GM19397 (cell line): ENCODE measurements at regions not wholly inside any gene's neighbourhood (a gene's known extent, or its start where the extent isn't known, plus 50 kb on each side); places are given as distances from the start of the nearest gene placed in this dataset.
"Not testable (repeated sequence)": the region's sequence is repeated elsewhere in the genome, so short reads cannot be mapped to it uniquely, and the experiment has no call there.

ENCODE experiments used
- ATAC-seq: cut with Tn5 transposase; IDR thresholded peaks from one replicate; pipeline ENCODE4 v1.9.1; 2021; ENCODE audit warnings: mild to moderate bottlenecking, moderate library complexity; ENCODE audit not compliant: unreplicated experiment

DNA sequence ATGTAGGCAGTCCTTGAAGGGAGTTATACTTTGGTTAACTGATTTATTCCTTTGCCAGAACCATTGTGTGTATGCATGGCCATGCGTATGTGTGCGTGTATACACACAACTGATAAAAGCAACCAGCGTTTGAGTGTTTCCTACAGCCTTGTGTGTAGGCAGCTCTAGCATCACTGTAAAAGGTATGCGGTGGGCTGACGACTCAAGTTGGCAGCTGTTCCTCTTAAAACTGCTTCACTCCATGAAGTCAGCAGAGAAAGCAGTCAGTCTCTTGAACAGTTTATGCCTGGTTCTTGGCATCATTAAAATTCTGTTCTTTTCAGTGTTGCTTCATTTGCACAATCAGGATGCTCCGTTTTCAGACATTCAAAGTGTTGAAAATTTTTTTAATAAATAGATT is 103.5 kb upstream of the FRMPD4 start:
- no peak for ATAC-seq

DNA sequence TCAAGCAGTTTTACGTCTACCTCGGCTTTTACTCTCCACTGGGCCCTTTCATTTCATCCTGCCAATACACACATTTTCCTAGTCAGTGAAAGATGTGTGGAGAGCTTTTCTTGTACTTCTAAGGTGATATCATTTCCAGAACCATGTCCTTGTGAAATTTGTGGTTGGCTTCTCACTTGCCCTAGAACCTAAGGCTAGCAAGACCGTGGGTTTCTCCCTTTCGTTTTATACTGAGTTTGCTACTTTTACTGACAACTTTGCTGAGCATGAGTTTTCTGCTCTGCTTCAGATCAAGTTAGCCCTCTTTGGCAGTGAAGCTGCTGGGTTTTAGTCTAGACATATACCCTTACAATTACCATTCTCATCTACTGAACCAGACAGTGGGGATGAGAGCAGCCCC is 95.7 kb upstream of the FRMPD4 start:
- no peak for ATAC-seq

DNA sequence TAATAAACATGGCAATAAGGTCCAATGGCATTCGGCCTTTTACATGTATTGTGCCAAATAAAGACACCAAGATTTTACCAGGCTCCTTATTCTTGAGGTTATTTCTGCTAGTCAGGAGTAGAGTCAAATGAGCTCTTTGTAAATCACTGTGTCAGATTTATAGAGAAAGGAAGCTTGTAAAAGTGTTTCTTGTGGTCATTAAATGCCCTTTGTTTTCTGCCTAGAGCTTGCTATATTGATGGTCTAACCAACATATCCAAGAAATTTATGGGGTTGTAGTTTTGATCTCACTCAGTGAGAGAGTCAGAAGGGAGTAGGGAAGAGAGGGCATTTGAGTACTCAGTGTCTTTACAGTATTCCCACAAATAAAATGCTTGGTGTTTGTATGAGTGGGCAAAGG is 86.2 kb upstream of the FRMPD4 start:
- no peak for ATAC-seq

DNA sequence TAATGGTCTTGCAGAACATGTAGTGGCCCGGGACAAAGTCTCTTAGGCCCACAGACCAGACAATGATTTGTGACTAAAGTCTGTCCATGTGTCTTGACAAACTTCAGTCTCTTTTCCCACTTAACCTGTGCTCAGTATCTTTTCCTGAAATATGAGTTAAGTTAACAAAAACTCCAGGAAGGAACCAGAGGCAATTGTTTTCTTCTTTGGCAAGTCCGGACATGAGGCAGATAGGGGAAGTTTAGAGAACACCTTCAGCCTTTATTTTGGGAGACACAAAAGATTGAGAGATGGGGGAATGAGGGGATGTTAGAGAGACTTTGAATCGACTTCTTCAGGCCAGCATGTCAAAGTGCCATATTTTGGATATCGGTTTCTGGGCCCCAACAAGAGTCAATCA is 80.2 kb upstream of the FRMPD4 start:
- ATAC-seq, result no peak

DNA sequence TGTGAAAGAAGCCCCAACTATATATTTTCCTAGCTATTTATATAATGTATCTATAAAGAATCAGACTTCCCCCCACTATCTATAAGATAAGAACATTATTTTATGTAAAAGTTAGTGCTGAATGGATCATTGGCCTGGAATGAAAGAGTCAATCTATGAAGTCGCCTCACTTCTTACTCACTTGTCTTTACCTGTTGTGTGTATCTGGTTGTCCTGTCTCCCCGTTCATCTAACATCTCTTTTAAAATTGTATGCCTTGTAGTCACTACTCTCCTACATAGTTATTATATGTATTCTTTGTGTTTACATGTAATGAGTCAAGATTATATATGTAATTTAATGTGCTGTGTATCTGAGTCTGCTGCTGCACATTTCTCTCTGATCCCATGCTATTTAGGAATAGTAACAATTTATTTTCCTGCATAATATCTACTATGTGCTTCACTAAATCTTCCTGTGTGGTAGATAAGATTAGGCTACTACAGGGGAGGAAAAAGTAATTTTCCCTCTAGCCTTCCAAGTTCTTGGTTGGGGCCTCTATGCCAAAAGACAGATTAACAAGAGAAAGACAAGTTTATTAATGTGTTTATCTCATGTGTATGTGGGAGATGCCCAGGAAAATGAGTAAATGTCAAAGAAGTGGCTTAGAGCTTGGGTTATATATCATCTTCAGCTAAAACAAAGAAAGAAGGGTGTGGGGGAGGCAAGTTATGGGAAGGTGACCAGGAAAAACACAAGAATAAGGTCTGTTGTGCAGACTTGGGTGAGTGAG is 77.6 kb upstream of the FRMPD4 start:
- ATAC-seq, result no peak

DNA sequence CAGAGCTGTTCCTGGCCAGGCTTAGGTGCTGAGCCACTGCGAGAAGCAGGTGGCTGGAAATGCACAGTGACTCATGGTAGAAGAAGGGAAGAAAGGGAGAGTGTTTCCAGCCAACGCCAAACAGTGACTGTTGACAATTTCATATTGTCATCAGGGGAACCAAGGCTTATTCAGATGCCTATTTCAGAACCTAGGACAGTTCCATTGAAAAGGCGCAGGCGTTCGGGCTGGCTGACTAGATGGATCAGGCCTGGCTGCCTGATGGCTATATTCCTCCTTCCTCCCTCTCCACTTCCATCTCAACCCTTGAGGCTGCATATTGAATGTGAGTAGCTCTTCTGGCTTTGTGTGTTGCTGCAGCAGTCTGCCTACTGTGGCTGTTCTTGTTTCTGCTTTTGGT is 73.0 kb upstream of the FRMPD4 start:
- no peak for ATAC-seq

DNA sequence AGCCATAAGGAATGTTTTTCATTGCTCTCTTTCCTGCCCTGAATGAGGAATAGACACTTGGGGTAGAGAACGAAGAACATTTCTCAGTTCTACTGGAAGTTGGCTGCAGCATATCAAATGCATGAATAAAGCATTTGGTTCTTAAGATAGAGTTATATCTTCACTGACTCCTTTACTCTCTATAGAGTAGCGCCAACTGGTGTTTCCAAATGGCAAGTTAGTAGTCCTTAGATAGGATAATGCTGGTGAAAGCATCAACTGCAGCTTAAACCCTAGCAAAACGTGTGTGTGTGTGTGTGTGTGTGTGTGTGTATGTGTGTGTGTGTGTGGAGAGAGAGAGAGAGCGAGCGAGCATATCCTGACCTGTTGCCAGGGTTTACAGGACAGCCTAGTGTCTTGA is 62.2 kb upstream of the FRMPD4 start:
- no peak for ATAC-seq

DNA sequence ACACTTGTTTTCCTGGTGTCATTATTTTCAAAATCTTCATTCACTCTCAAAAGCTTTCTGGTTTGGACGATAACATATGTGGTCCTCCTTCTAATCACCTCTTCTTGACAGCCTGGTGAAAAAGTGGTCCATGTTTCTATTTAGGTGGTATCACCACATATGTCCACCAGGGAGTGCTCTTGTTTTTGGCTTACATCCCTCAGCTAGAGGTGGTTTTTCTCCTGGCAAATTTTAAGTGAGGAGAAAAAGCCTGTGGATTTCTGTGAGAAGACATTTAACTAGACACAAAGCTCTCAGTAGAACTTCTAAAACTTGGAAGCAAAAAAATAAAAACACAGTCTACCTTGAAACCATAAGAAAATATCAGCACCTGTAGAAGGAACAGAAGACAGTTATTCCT is 58.0 kb upstream of the FRMPD4 start:
- ATAC-seq, result no peak

DNA sequence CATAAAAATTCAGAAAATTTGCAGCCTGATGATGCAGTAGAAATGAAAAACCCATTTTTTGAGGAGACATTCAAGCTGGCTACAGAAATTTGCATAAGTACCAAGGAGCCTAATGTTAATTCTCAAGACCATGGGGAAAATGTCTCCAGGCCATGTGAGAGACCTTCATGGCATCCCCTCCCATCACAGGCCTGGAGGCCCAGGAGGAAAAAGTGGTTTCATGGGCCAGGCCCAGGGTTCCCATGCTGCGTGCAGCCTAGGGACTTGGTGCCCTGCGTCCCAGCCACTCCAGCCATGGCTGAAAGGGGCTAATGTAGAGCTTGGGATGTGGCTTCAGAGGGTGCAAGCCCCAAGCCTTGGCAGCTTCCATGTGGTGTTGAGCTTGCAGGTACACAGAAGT is 55.3 kb upstream of the FRMPD4 start:
- ATAC-seq, result not testable (repeated sequence)
